Activated CD4-positive, alpha-beta T cell treated with anti-CD3 and anti-CD28 coated beads, Interleukin-2, amount 50 U/mL, for 48 hours (primary cell): ENCODE measurements at regions not wholly inside any gene's neighbourhood (a gene's known extent, or its start where the extent isn't known, plus 50 kb on each side); places are given as distances from the start of the nearest gene placed in this dataset.

Experiments used
- DNase-seq, 2 experiments: peaks; one replicate each; pipeline ENCODE4 v3.0.0-alpha.2; 2020

GRCh38 chr9:88800329-88800682 is 191.0 kb upstream of the S1PR3 start:
- no peak for DNase-seq

DNA sequence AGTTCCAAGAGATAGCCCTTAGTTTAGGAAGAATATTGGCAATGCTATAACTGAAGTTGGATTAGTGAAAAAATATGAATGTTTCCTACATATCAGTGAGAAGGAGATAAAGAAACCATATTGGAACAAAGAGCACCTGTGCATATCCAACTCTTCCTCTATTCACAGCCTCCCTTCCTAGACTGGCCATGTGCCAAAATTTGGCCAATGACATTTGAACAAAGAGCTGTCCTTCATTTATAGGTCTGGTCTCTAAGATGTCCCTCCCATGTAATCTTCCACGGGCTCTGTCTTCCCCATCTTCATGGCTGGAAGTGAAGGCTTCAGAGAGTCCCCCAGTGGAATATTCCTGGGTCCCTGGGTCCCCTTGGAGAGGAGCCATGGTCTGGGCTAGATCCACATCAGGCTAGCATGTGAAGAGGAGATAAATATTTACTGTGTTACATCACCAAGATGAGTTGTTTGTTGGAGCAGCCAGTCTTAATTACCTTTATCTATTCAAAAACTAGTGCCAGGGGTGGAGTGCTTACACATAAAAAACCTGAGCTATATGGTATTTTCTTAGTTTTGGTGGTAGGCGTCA is 190.0 kb upstream of the S1PR3 start:
- DNase-seq = no peak

DNA sequence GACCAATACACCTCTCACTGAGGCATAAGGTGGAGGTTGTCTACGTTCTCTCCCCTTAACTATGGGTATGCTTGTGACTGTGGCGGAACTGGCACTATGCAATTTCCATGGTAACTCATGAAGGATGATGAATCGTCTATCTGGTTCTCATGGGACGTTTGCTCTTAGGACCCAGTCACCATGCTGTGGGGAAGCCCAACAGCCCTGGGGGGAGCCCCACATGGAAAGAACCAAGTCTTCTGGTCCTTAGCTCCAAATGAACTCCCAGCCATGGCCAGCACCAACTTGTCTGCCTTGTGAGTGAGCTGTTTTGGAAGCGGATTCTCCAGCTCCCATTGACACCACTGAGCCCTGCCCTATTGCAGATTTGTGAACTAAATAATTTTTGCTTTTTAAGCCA is 188.7 kb upstream of the S1PR3 start:
- no peak for DNase-seq

- DNase-seq = no peak
Observed at GRCh38 chr9:88803546-88804253, 187.6 kb upstream of the S1PR3 start.

- DNase-seq = no peak
Observed at GRCh38 chr9:88804254-88804596, 187.0 kb upstream of the S1PR3 start.

GRCh38 chr9:88805217-88805943 is 185.9 kb upstream of the S1PR3 start:
- no peak for DNase-seq

GRCh38 chr9:88807426-88807825 is 183.8 kb upstream of the S1PR3 start:
- no peak for DNase-seq

- no peak for DNase-seq
Observed at GRCh38 chr9:88808019-88808656, 183.1 kb upstream of the S1PR3 start.

DNA sequence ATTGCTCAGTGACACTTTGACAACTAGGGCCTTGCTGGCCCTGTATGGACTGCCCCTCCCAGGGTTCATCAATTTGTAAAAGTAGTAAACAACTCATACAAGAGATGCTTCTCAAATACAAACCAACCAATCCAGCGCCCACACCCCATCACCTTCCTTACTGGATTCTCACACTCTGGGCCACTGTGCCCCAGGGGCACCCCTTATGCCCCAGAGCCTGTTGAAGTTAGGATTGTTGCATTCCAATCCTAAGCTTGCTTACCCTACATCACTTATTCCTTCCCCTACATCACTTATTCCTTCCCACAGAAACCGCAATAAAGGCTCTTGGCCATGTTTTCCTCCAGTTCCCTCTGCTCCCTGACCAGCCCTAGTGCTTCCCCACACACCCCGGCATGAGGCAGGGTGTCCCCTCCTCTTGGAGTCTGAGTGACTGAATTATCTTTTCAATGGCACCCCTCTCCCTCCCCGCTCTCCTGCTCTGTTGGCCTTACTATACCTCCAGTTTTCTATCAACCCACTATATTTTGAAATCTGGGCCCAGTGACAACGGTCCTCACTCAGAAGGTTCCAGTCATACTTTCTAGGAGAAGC is 182.4 kb upstream of the S1PR3 start:
- DNase-seq = no peak

DNA sequence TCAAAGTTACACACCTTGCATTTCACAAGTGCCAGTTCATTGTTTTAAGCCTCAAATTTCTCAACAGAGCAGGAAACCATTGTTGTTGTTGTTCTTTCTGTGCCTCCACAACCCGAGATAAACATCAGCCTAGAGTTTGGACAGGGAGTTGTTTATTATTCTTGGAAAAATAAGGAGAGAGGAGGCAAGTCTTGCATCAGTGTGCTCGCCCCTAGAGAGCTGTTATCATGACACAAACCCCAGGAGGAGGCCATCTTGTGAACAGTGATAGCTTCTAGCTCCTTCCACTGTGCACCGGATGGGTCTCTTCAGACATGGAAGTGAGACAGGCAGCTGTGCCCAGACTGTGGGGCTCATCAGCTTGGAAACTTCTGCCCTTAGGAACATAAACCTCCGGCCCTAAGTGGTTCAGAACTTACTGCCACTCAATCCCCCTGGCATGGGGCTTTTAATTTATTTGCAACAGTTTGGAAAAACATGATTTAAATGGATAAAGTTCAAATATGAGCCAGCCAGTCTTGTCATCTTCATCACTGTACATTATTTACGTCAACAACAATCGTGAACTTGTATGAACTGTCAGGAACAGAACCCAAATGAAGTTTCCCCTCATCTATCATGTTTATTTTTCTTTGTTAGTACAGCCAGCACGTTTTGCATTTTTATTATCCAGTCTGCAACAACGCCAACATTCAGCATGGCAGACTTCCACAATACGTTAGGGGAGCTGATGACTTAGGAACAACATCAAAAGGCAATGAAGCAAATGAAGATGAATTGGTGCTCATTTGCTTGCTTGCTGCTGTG is 181.7 kb upstream of the S1PR3 start:
- DNase-seq = no peak

- DNase-seq = no peak
Observed at GRCh38 chr9:88810826-88811225, 180.4 kb upstream of the S1PR3 start.

- no peak for DNase-seq
Observed at GRCh38 chr9:88811511-88811910, 179.8 kb upstream of the S1PR3 start.

DNA sequence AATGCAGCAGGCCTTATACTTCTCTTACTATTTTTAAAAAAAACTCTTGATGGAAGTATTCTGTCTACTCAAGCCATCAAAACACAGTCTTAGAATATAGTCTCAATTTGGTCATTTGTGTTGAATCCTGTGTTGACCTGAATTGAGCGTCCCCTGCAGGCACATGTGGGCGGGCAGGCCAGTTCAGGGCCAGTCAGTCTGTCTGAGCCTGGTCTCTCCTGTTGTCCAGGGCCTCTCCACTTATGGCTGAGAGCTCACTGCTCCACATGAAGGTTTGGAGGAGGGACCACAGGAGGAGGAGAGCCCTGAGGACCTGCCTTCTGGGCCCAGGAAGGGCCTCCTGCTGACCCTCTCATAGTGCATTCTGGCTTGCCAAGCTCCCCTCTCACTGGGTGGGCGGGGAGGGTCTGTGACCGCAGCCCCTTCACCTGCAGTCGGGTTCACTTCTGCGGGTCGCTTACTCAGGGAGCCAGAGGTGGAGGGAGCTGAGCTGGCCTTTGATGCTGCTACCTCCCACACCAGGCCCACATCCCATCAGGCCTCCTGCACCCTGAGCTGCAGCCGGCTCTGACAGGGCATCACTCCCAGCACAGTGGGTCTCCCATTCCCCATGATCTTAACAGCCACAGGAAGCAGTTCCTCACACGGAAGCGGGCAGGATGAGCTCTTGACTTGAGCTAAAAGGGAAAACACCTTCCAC is 178.2 kb upstream of the S1PR3 start:
- no peak for DNase-seq

- no peak for DNase-seq
Observed at GRCh38 chr9:88813638-88814209, 177.5 kb upstream of the S1PR3 start.

GRCh38 chr9:88814577-88814976 is 176.7 kb upstream of the S1PR3 start:
- no peak for DNase-seq

DNA sequence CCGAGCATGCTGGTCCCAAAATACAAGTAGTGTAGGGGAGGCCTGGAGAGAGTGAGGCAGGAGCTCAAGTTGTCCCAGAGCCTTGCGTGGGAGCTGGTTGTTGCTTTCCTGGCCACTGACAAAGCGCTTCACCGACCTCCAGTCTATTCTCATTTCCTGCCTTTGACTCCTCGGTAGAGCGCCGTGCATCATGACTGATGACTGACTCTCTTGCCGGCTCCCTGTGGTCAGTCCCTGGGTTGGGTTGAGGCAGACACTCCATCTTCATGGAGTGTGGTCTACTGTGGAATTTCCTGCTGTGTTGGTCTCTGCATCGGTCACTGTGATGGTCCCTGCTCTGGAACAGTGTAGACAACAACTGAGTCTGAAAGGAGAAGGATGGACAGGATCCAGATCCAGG is 175.1 kb upstream of the S1PR3 start:
- DNase-seq = no peak

GRCh38 chr9:88816591-88816990 is 174.7 kb upstream of the S1PR3 start:
- no peak for DNase-seq

GRCh38 chr9:88817628-88818027 is 173.6 kb upstream of the S1PR3 start:
- no peak for DNase-seq

DNA sequence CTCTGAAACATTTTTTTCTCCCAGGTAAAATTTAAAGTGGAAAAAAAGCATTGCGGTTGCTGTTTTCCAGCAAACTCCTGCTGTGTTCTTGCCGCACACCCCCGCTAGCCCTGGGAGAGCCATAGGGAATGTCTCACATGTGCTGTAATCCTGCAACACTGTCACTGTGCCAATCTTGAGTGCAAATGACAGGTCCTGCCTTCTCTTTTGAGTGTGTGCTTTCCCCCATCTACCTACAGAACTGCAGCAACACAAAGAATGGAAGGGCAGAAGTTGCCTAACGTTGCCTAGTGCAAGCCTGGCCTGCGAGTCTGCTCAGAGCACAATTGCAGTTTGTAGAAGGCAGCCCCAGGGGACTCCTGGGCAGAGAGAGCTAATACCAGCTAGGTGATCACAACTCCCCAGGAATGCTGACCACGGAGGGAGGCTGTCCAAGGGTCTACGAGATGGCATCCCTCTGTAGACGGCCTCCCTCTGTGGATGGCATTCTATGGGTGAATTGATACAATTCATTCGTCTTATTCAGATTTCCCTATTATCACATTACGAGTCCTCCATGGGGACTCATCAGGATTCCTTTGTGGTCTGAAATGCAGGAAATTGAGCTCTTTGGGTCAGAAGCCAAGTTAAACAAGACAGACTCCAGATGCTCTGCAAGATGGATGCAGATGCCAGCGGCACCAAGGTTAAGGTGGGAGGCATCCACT is 172.6 kb upstream of the S1PR3 start:
- no peak for DNase-seq

DNA sequence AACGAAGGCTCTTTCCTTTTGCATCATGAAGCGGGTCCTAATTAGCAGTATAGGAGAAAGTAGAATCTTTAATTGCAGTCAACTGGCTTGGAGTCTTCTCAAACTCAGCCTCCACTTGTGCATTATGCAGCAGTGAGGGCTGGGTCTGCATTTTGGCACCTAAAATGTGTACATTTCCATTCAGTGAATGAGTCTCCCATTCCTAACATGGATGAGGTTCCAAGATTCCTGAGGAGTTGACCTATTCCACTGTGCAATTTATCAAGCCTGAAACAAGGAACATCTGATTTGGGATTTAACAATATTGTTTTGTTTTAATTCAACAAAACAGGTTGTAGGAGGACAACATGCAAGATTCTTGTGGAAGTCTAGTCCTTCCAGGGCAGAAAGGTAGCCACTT is 171.8 kb upstream of the S1PR3 start:
- DNase-seq = no peak

DNA sequence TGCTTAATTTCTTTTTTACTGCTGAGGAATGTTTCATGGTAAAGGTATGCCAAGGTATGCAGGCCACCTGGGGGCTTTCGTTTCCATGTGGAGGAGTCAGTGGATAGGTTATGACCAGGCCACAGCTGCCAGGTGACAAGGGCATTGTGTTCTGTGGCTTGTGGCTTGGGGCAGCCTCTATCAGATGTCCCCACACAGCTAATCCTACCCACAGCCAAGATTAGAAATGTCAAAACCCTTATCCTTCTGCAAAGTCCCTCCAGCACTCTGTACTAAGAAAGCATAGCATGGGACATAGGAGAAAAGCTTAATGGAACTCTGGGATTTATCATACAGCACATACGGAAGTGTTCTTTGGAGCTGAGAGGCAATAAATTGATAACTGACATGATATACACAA is 171.2 kb upstream of the S1PR3 start:
- DNase-seq = no peak
